ENCODE measurements at regions not wholly inside any gene's neighbourhood (a gene's known extent, or its start where the extent isn't known, plus 50 kb on each side); places are given as distances from the start of the nearest gene placed in this dataset.

- no peak for TF ChIP-seq CTCF (IDR thresholded peaks at IDR 0.05)
- TF ChIP-seq POLR2A (IDR thresholded peaks at IDR 0.05) = no peak
Observed at GRCh38 chr6:80940976-80941375, 811.5 kb downstream of the TENT5A start.
